ENCODE measurements at regions not wholly inside any gene's neighbourhood (a gene's known extent, or its start where the extent isn't known, plus 50 kb on each side); places are given as distances from the start of the nearest gene placed in this dataset.

DNA sequence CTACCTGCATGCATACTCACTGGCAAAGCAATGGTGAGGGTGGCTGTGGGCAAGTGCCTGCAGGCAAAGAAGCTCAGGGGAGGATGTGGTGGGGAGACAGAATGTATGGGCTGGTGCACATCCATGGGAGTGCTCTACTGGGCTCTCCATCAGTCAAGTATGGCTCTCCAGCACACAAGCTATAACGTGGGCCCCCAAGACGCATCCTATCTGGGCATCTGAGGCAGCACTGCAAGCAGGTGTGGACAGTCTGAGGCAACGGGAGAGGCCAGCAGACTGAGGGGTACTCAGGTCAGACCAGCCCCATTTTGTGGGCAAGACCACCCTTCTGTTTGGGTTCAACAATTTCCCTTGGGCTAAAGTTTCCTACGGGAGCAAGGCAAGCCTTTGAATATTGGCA, 1227.8 kb downstream of the FAM133A start:
- H3K4me3 ChIP-seq (ENCODE audit: low read depth, low read length), result no peak overlapping the region
- DNase-seq (ENCODE audit: low read depth), result no peak
- TF ChIP-seq CTCF (IDR thresholded peaks at IDR 0.05; ENCODE audit: insufficient read depth, low read length), result no peak

DNA sequence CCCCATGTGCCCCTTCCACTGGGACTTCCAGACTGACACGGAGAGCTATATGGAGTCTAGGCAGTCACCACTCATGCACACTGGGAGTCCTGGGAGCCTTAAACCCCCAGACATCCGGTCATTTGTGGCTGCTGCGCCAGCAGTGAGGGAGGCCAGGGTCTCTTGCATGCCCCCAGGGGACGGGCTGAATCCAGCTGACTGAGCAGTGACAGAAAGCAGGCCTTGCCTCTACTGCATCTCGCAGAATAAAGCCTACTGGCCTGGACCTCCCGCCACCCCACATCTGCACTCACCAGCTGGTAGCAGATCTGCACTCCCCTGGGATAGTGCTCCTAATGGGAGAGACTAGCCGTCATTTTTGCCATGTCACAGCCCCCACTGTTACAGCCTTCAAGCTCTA, 1234.2 kb downstream of the FAM133A start:
- H3K4me3 ChIP-seq (ENCODE audit: low read depth, low read length), result no peak overlapping the region
- no peak for DNase-seq (ENCODE audit: low read depth)
- TF ChIP-seq CTCF (IDR thresholded peaks at IDR 0.05; ENCODE audit: insufficient read depth, low read length), result no peak

- no peak for TF ChIP-seq CTCF (IDR thresholded peaks at IDR 0.05; ENCODE audit: insufficient read depth, low read length)
- no peak for DNase-seq (ENCODE audit: low read depth)
- no peak overlapping the region for H3K4me3 ChIP-seq (ENCODE audit: low read depth, low read length)
Observed at GRCh38 chrX:94908648-94909047, 1234.6 kb downstream of the FAM133A start.

- no peak overlapping the region for H3K4me3 ChIP-seq (ENCODE audit: low read depth, low read length)
- no peak for TF ChIP-seq CTCF (IDR thresholded peaks at IDR 0.05; ENCODE audit: insufficient read depth, low read length)
- no peak for DNase-seq (ENCODE audit: low read depth)
Observed at GRCh38 chrX:94914235-94914634, 1240.2 kb downstream of the FAM133A start.

DNA sequence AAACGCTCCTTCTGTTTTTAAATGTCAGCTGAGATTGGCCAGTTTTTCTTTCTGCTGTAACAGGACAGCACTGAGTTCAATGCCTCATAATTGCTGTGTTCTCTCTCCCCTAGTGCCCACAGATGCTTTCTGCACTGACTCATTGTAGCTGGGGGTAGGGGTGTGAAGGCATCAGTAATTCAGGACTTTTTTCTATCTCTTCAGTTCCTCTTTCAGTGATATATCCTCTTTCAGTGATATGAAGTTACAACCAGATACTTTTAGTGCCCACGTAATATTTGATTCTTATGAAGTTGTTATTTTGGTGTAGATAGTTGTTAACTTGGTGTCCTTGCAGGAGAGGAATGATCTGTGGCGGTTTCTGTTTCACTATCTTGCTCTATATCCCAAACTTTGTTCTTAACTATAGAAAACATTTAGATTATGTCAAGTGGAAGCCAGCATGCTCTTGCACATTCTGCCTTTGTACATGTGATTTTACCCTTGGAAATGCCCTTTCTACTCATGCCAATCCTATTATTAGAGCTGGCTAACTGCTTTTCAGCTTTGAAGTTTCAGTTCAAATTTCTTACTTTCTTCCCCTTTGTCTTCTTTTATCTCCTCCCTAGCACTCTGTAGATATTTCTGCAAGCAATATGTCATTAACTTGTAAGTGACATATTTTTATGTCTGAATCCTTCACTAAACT, 1258.4 kb downstream of the FAM133A start:
- no peak for TF ChIP-seq CTCF (IDR thresholded peaks at IDR 0.05; ENCODE audit: insufficient read depth, low read length)
- no peak for DNase-seq (ENCODE audit: low read depth)
- H3K4me3 ChIP-seq (ENCODE audit: low read depth, low read length), result no peak overlapping the region

- no peak for DNase-seq (ENCODE audit: low read depth)
- no peak for TF ChIP-seq CTCF (IDR thresholded peaks at IDR 0.05; ENCODE audit: insufficient read depth, low read length)
- no peak overlapping the region for H3K4me3 ChIP-seq (ENCODE audit: low read depth, low read length)
Observed at GRCh38 chrX:94936722-94937121, 1262.7 kb downstream of the FAM133A start.

GRCh38 chrX:94937491-94937890, 1263.5 kb downstream of the FAM133A start:
- DNase-seq (ENCODE audit: low read depth), result no peak
- H3K4me3 ChIP-seq (ENCODE audit: low read depth, low read length), result no peak overlapping the region
- TF ChIP-seq CTCF (IDR thresholded peaks at IDR 0.05; ENCODE audit: insufficient read depth, low read length), result no peak

All from fibroblast of the aortic adventitia (primary cell).